ENCODE measurements at regions not wholly inside any gene's neighbourhood (a gene's known extent, or its start where the extent isn't known, plus 50 kb on each side); places are given as distances from the start of the nearest gene placed in this dataset.

DNA sequence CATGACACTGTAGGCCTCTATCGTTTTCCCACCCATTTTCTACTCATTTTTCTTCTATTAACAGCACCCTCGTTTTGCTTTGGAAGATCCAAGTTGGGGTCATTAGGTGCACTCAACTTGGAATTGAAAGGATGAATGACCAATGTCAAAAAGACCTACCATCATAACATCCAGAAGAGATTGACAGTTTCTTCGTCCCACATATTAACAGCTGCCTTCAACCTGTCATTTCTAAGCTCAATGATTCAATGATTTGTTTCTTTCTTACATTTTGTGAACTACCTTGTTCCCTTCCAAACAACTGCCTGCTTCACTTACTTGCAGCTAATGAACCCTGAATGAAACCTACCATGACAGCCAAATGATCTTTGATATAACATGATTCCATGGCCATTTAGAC lies 224.0 kb upstream of the KCNH7 start:
- TF ChIP-seq GATA3 (IDR thresholded peaks at IDR 0.05; ENCODE audit: low read depth, low read length) (no peak), GATA2 (IDR thresholded peaks at IDR 0.05; ENCODE audit: low read depth, low read length) (no peak)

Measured in SH-SY5Y (cell line).